ENCODE measurements at regions not wholly inside any gene's neighbourhood (a gene's known extent, or its start where the extent isn't known, plus 50 kb on each side); places are given as distances from the start of the nearest gene placed in this dataset.
A peak's percentile ranks its signal among the peaks of the same experiment; 100 is the strongest.
"Not testable (repeated sequence)": the region's sequence is repeated elsewhere in the genome, so short reads cannot be mapped to it uniquely, and the experiment has no call there.

- DNase-seq, result no peak
Measured at GRCh38 chr5:118467103-118467502, 521.2 kb downstream of the DTWD2 start.

DNA sequence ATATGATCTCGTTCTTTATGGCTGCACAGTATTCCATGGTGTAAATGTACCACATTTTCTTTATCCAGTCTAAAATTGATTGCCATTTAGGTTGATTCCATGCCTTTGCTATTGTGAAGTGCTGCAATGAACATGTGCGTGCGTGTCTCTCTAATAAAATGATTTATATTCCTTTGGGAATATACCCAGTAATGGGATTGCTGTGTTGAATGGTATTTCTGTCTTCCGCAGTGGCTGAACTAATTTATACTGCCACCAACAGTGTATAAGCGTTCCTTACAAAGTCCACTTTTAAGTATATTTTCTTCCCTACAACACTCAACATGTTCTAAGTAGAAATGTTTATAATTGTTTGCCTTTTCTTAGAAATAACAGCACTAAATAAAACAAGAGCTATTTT, 521.9 kb downstream of the DTWD2 start:
- no peak for DNase-seq

DNA sequence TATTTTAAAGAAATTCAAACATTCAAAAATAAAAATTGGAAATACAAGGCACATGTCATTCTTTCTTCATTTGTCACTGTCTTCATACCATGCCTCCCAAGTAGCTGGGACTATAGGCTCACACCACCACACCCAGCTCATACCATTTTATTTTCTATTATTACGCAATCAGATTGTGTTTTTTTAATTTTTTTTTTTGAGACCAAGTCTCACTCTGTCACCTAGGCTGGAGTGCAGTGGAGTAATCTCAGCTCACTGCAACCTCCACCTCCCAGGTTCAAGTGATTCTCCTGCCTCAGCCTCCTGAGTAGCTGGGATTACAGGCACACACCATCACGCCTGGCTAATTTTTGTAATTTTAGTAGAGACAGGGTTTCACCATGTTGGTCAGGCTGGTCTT, 526.1 kb downstream of the DTWD2 start:
- DNase-seq, result not testable (repeated sequence)

DNA sequence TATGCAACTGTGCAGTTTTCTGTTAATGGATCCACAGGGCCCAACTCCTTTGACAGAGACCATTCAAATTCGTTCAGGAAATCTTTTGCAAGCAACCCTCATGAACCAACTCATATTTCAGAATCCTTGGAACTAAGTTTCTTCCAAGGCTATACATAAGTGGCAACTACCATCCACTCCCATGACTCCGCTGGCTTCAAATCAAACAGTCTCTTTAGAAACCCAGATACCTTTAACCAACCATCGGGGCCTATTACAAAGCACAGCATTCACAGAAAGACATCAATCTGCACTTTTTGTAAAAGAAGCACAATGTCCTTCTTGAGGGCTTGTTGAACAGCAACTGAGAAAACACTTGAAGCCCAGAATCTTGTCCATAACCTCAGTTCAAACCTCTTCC, 526.9 kb downstream of the DTWD2 start:
- no peak for DNase-seq

- no peak for DNase-seq
Measured at GRCh38 chr5:118459490-118459889, 528.9 kb downstream of the DTWD2 start.

DNA sequence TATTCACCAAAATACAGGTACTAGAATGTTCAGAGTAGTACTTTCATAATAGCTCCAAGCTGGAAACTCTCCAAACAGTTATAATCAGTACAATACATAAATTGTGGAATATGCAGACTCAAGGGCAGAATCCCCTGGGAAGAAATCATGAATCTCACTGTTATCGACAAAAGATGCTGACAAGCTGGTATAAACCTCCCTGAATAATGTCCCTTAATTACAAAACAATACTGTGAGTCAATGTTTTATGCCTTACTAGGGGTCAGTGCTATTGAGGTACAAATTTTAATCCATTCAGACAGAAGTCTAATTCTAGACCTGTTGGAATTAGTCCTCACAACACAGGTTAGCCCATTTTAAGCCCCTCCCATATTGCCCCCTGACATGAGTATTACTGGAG, 532.3 kb downstream of the DTWD2 start:
- no peak for DNase-seq

GRCh38 chr5:118451697-118452247, 536.6 kb downstream of the DTWD2 start:
- no peak for DNase-seq

DNA sequence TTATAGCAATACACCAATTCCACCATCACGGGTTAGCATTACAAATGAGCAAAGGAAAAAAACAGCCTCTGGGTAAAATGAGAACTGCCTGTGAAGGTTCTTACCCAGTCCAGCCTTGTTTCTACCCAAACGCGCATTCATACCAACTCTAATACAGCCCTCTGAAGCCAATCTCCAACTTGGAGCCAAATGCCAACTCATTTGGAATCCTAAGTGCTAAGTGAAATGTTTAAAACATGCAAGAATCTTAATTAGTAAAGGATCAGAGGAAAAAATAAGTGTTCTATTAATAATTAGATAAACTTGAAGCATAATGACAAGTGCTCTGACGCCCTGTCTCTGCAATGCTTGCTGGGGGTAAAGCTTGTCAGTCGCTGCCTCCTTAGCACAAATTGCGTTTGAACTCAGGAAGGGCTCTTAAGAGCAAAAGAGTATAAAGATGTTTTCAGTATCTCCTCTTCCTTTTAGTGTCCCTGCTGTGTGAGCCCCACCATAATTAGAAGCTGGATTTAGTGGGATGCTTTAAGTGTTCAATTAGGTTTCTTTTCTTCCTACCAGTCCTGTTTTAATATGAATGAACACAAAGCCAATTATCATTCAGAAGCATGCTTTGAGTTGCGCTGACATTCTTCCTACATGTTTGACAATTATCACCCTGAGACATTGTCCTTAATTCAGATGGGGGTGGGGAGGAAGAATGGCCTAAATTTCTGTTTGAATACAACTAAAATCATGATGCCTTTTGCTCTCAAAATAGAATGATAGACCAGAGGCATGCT, 537.6 kb downstream of the DTWD2 start:
- peak in 1 of 3 experiments; percentile 30 for DNase-seq

- no peak for DNase-seq
Measured at GRCh38 chr5:118447350-118447749, 541.0 kb downstream of the DTWD2 start.

- no peak for DNase-seq
Measured at GRCh38 chr5:118441956-118442355, 546.4 kb downstream of the DTWD2 start.

DNA sequence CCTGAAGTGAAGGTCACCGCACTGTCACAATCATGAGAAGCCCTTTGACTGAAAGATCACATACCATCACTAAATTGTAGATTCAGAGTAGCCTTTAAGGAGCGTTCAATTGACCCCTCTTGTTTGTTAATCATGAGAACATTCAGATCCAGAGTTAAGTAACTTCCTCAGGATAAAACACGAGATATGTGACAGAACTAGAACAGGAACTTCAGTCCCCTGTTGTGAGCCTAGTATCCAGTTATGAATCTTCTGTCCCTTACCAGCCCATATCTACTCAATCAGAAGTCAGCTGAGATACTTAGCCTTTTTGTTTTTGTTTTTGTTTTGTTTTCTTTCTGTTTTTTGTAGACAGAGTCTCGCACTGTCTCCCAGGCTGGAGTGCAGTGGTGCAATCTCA, 547.3 kb downstream of the DTWD2 start:
- no peak for DNase-seq

GRCh38 chr5:118440496-118440895, 547.9 kb downstream of the DTWD2 start:
- peak in 1 of 3 experiments; percentile 30 for DNase-seq

DNA sequence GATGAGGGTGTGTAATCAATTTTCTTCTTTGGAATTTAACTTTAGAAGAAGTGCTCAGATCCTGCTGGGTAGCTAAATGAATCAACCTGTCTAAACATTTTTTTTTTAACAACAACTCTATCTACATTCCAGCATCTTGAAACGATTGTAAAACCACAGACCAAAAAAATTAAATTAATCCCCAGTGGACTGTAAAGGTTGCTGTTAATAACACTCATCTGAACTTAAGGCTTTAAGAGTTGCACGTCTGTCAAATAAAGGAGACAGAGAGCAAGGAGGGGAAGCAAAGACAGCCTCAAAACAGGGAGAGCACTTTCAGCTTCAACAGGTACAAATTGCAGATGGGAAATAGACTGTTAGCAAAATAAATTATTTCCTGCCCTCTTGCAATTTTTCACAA, 548.5 kb downstream of the DTWD2 start:
- peak in 1 of 3 experiments; percentile 31 for DNase-seq

DNA sequence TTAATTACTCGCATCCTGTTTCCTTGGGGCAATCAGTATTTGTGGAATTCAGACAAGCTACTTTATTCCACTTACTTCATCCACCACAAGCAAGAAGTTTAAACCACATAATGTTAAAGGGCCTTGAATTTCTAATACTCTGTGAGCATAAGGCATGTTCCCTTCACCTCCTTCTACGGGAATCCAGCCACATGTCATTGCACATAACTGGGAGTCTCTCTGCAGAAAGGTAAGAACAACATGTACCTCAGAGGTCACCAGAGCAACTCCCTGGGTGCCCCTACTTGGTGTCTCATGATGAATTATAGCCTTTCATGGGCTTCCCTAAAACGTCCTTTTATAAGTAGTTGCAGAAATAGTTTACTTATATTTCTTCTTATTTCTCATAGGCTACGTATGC, 553.2 kb downstream of the DTWD2 start:
- no peak for DNase-seq

GRCh38 chr5:118434522-118434921, 553.8 kb downstream of the DTWD2 start:
- DNase-seq, result no peak

GRCh38 chr5:118430076-118430475, 558.3 kb downstream of the DTWD2 start:
- no peak for DNase-seq

DNA sequence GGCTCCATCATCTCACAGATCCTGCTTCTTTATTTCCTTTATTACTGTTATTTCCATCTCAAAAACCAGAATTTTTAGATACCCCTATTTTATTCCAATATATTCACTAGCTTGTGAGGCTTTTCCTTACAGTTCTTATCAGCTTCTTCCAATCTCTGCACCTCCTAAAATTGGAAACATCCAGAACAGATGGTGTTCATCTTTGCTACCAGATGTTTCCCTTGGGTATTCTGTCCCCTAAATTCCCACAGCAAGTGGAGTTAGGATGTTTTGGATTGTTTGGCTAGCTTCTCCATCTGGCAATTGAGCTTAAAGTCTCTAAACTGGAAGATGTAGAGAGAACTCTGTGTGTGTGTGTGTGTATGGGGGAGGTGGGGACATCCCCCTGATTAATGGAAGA, 580.4 kb downstream of the DTWD2 start:
- DNase-seq, result no peak

DNA sequence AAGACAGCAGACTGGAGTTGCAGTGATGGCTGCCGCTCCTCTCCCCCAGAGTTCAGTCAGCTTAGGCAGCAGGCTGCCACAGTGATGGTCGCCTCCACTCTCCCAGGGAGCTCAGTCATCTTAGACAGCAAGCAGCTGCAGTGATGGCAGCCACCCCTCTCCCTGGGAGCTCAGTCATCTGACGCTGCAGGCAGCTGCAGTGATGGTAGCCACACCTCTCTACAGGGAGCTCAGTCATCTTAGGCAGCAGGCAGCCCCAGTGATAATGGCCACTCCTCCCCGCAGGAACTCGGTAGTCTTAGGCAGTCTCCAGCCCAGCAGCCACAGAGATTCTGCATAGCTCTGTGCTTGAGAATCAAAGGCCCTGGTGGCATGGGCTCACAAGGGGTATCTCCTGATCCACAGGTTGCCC, 582.7 kb downstream of the DTWD2 start:
- DNase-seq, result peak; percentile 22 to 57 (median 46)

- DNase-seq, result no peak
Measured at GRCh38 chr5:118397236-118397635, 591.1 kb downstream of the DTWD2 start.

DNA sequence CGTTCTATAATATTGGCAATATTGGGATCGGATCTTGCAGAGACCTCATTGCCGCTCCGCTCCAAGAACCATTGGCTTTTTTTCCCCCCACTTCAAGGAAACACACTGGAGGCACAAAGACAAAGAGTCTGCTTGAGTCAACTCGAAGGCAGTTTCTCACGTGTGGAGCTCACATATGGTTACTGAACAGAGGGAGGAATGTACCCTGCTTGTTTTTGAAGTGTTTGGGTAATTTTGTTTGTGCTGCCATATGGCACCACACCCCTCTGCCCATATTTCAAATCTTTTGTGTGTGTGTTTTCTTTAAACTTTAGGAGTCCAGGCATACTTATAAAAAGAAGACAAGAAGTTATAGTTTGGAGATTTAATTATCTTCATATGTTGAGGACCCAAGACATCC, 595.9 kb downstream of the DTWD2 start:
- no peak for DNase-seq

GRCh38 chr5:118382931-118383330, 605.4 kb downstream of the DTWD2 start:
- DNase-seq, result not testable (repeated sequence)

- DNase-seq, result no peak
Measured at GRCh38 chr5:118379470-118379869, 608.9 kb downstream of the DTWD2 start.

DNA sequence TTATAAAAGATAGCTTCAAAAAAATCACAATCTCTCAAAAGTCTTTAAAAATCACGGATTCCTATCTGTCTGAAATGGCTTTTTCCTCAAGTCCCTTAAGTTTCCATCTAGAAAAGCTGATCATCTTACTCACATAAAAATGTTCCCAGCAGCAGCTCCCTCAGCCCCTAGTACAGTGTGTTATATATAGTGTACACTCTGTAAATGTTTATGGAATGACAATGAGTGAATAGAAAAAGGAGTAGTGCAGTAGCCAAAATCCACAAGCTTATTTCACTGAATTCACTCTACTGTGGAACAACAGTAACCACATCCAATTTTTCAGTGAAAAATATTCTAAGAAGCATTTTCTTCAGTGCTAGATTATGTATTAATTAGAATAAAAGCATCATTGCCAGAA, 609.4 kb downstream of the DTWD2 start:
- DNase-seq, result no peak

- no peak for DNase-seq
Measured at GRCh38 chr5:118377420-118377819, 610.9 kb downstream of the DTWD2 start.

All from NCI-H1417 (cell line).